T-cell (primary cell): ENCODE measurements at regions not wholly inside any gene's neighbourhood (a gene's known extent, or its start where the extent isn't known, plus 50 kb on each side); places are given as distances from the start of the nearest gene placed in this dataset.

Source experiments
- ATAC-seq, 4 experiments: fragments of 200-7000 bp in 3 of 4; fragments of 150-1000 bp in 1 of 4; cut with Tn5 transposase; replicated peaks in 1 of 4; 1 replicate in 3 of 4; 2 replicates in 1 of 4; pipeline ENCODE4 v1.10.0; 2021; ENCODE audit warnings: moderate library complexity in 3 of 4, mild to moderate bottlenecking in 2 of 4, moderate number of reproducible peaks in 1 of 4
- CTCF ChIA-PET, 2 donors: fragments of 300-600 bp; sonication (Branson Sonifier 250); formaldehyde crosslinking; loops; one replicate each; lab custom pipeline; 2022; ENCODE audit warnings: antibody characterized with exemption in 2 of 2; lab: Charles Lee
- POLR2A ChIA-PET, 2 donors: fragments of 300-600 bp; sonication (Branson Sonifier 250); formaldehyde crosslinking; loops; one replicate each; lab custom pipeline; 2022; ENCODE audit warnings: antibody characterized with exemption in 2 of 2; lab: Charles Lee
- DNase-seq, 35 experiments: peaks; one replicate each; pipeline versions ENCODE4 v3.0.0 to v3.0.0-alpha.2; 2013 to 2023
- H3K27ac ChIP-seq: one replicate; pipeline ENCODE4 v1.5.1; 2013; ENCODE audit warnings: low read length
- H3K27me3 ChIP-seq, 2 experiments: replicated peaks in 1 of 2; 1 replicate in 1 of 2; 2 replicates in 1 of 2; pipeline versions ENCODE4 v1.6.1 to v1.7.0; 2013; ENCODE audit warnings: low read length in 1 of 2, mixed read lengths in 1 of 2; ENCODE audit not compliant: control insufficient read depth in 2 of 2, insufficient read depth in 2 of 2; ENCODE audit errors: extremely low read depth in 1 of 2
- H3K36me3 ChIP-seq, 2 donors: 1 replicate in 1 of 2; 2 replicates in 1 of 2; pipeline versions ENCODE4 v1.6.1 to v1.7.0; 2013; ENCODE audit warnings: low read length in 1 of 2; ENCODE audit not compliant: control insufficient read depth in 2 of 2, insufficient read depth in 1 of 2; ENCODE audit errors: extremely low read depth in 1 of 2
- H3K4me1 ChIP-seq, 2 experiments: 1 replicate in 1 of 2; 2 replicates in 1 of 2; pipeline versions ENCODE4 v1.6.1 to v1.7.0; 2013; ENCODE audit warnings: low read length in 2 of 2, mixed read lengths in 1 of 2; ENCODE audit not compliant: insufficient read depth in 2 of 2, control insufficient read depth in 1 of 2; ENCODE audit errors: extremely low read depth in 1 of 2
- H3K4me3 ChIP-seq, 2 donors: 1 replicate in 1 of 2; 2 replicates in 1 of 2; pipeline versions ENCODE4 v1.5.1 to v1.7.0; 2013; ENCODE audit warnings: mild to moderate bottlenecking in 2 of 2, low read length in 1 of 2, moderate library complexity in 1 of 2; ENCODE audit not compliant: control insufficient read depth in 1 of 2; ENCODE audit errors: extremely low read depth in 1 of 2
- H3K9me3 ChIP-seq: 2 replicates; pipeline ENCODE4 v1.7.0; 2013
- H3K27ac Mint-ChIP-seq, 2 donors: one replicate each; pipeline ENCODE4 v1.8.0; 2020 to 2021; ENCODE audit warnings: mild to moderate bottlenecking in 2 of 2, mixed read lengths in 2 of 2
- H3K27me3 Mint-ChIP-seq, 2 donors: one replicate each; pipeline ENCODE4 v1.8.0; 2021 to 2022; ENCODE audit warnings: mixed read lengths in 2 of 2
- H3K36me3 Mint-ChIP-seq: one replicate; pipeline ENCODE4 v1.8.0; 2021; ENCODE audit warnings: mixed read lengths
- H3K4me1 Mint-ChIP-seq, 3 donors: one replicate each; pipeline ENCODE4 v1.8.0; 2020 to 2022; ENCODE audit warnings: mixed read lengths in 3 of 3, mild to moderate bottlenecking in 1 of 3
- H3K4me3 Mint-ChIP-seq, 3 donors: one replicate each; pipeline ENCODE4 v1.8.0; 2020 to 2022; ENCODE audit warnings: mild to moderate bottlenecking in 3 of 3, mixed read lengths in 3 of 3, moderate library complexity in 3 of 3
- H3K9me3 Mint-ChIP-seq, 3 donors: one replicate each; pipeline ENCODE4 v1.8.0; 2020 to 2022; ENCODE audit warnings: mixed read lengths in 3 of 3
- WGBS: methylation state at CpG from one replicate; pipeline ENCODE4 v1.1.5; 2013; ENCODE audit warnings: missing lambda C conversion rate; ENCODE audit not compliant: insufficient coverage; 5-methylcytosine and 5-hydroxymethylcytosine counted together

GRCh38 chr3:43817064-43817463 is 126.3 kb downstream of the ABHD5 start:
- no peak overlapping the region for H3K27ac Mint-ChIP-seq
- Histone ChIP-seq H3K27ac (no peak overlapping the region), H3K9me3 (no peaks in the 10 kb centered on the region), H3K4me1 (no peaks in the 10 kb centered on the region), H3K27me3 (peaks cover 0 to 4% of the 10 kb centered on the region in 2 experiments), H3K36me3 (no peaks in the 10 kb centered on the region), H3K4me3 (no peak overlapping the region)
- ATAC-seq (no peak), DNase-seq (no peak)
- peaks cover 0 to 8% of the 10 kb centered on the region in 2 donors for H3K27me3 Mint-ChIP-seq
- no peaks in the 10 kb centered on the region for H3K36me3 Mint-ChIP-seq
- ChIA-PET POLR2A (no interaction called here), CTCF (no interaction called here)
- no peaks in the 10 kb centered on the region for H3K9me3 Mint-ChIP-seq
- H3K4me1 Mint-ChIP-seq = no peaks in the 10 kb centered on the region
- WGBS = 93% methylated on average over 2 of the region's 2 CpGs
- H3K4me3 Mint-ChIP-seq = no peak overlapping the region

- DNase-seq (no peak), ATAC-seq (no peak)
- POLR2A ChIA-PET = no interaction called here
- Histone ChIP-seq H3K27me3 (peaks cover 0 to 4% of the 10 kb centered on the region in 2 experiments), H3K36me3 (no peaks in the 10 kb centered on the region), H3K4me3 (no peak overlapping the region), H3K9me3 (no peaks in the 10 kb centered on the region), H3K27ac (no peak overlapping the region), H3K4me1 (no peaks in the 10 kb centered on the region)
- CTCF ChIA-PET = no interaction called here
- Mint-ChIP-seq H3K27me3 (peaks cover 0 to 8% of the 10 kb centered on the region in 2 donors), H3K4me1 (no peaks in the 10 kb centered on the region), H3K27ac (no peak overlapping the region), H3K4me3 (no peak overlapping the region), H3K36me3 (no peaks in the 10 kb centered on the region), H3K9me3 (no peaks in the 10 kb centered on the region)
- WGBS = 75% methylated on average over 1 of the region's 2 CpGs
These were observed 127.1 kb downstream of the ABHD5 start for GRCh38 chr3:43817825-43818224.

GRCh38 chr3:43818229-43818628 is 127.5 kb downstream of the ABHD5 start:
- H3K4me3 Mint-ChIP-seq = no peak overlapping the region

GRCh38 chr3:43838009-43838758 is 147.4 kb downstream of the ABHD5 start:
- Mint-ChIP-seq H3K4me1 (no peaks in the 10 kb centered on the region), H3K36me3 (no peaks in the 10 kb centered on the region), H3K4me3 (no peak overlapping the region), H3K9me3 (peaks cover 0 to 12% (median 9%) of the 10 kb centered on the region in 3 donors), H3K27me3 (peaks cover 22 to 27% of the 10 kb centered on the region in 2 donors), H3K27ac (no peak overlapping the region)
- no peaks in the 10 kb centered on the region for H3K4me1 ChIP-seq
- no peaks in the 10 kb centered on the region for H3K9me3 ChIP-seq
- H3K27ac ChIP-seq = no peak overlapping the region
- CTCF ChIA-PET = no interaction called here
- DNase-seq (no peak), ATAC-seq (no peak)
- POLR2A ChIA-PET = no interaction called here
- no peak overlapping the region for H3K4me3 ChIP-seq
- WGBS = no CpG with 5 or more reads among the region's 2 CpGs
- H3K36me3 ChIP-seq = no peaks in the 10 kb centered on the region
- peaks cover 0 to 10% of the 10 kb centered on the region in 2 experiments for H3K27me3 ChIP-seq

More at GRCh38 chr3:43818229-43818628, 127.5 kb downstream of the ABHD5 start:
- ATAC-seq = no peak
- ChIA-PET CTCF (no interaction called here), POLR2A (no interaction called here)
- H3K27me3 Mint-ChIP-seq = peaks cover 0 to 8% of the 10 kb centered on the region in 2 donors
- H3K36me3 Mint-ChIP-seq = no peaks in the 10 kb centered on the region
- H3K4me3 ChIP-seq = no peak overlapping the region
- H3K4me1 ChIP-seq = no peaks in the 10 kb centered on the region
- H3K9me3 Mint-ChIP-seq = no peaks in the 10 kb centered on the region
- H3K27me3 ChIP-seq = peaks cover 0 to 6% of the 10 kb centered on the region in 2 experiments
- H3K27ac Mint-ChIP-seq = no peak overlapping the region
- no peaks in the 10 kb centered on the region for H3K36me3 ChIP-seq
- H3K4me1 Mint-ChIP-seq = no peaks in the 10 kb centered on the region
- no peaks in the 10 kb centered on the region for H3K9me3 ChIP-seq
- DNase-seq = no peak
- no peak overlapping the region for H3K27ac ChIP-seq

- Histone ChIP-seq H3K27me3 (peaks cover 0 to 17% of the 10 kb centered on the region in 2 experiments), H3K27ac (no peak overlapping the region), H3K4me1 (no peaks in the 10 kb centered on the region), H3K4me3 (no peak overlapping the region), H3K36me3 (no peaks in the 10 kb centered on the region), H3K9me3 (no peaks in the 10 kb centered on the region)
- no peaks in the 10 kb centered on the region for H3K4me1 Mint-ChIP-seq
- H3K9me3 Mint-ChIP-seq = peaks cover 0 to 12% (median 9%) of the 10 kb centered on the region in 3 donors
- H3K4me3 Mint-ChIP-seq = no peak overlapping the region
- WGBS = no CpG with 5 or more reads among the region's 1 CpG
- H3K27ac Mint-ChIP-seq = no peak overlapping the region
- peaks cover 26 to 28% of the 10 kb centered on the region in 2 donors for H3K27me3 Mint-ChIP-seq
- CTCF ChIA-PET = no interaction called here
- no peak for ATAC-seq
- POLR2A ChIA-PET = no interaction called here
- no peaks in the 10 kb centered on the region for H3K36me3 Mint-ChIP-seq
- DNase-seq = no peak
These were observed 148.1 kb downstream of the ABHD5 start for GRCh38 chr3:43838877-43839276.

- peaks cover 27 to 38% of the 10 kb centered on the region in 2 donors for H3K27me3 Mint-ChIP-seq
- no peaks in the 10 kb centered on the region for H3K4me1 Mint-ChIP-seq
- POLR2A ChIA-PET = no interaction called here
- H3K36me3 ChIP-seq = no peaks in the 10 kb centered on the region
- no peaks in the 10 kb centered on the region for H3K36me3 Mint-ChIP-seq
- no peak overlapping the region for H3K27ac Mint-ChIP-seq
- DNase-seq (no peak), ATAC-seq (no peak)
- H3K27ac ChIP-seq = no peak overlapping the region
- no peaks in the 10 kb centered on the region for H3K4me1 ChIP-seq
- peaks cover 17 to 37% (median 19%) of the 10 kb centered on the region in 3 donors for H3K9me3 Mint-ChIP-seq
- no peak overlapping the region for H3K4me3 ChIP-seq
- 86% methylated on average over 1 of the region's 4 CpGs for WGBS
- CTCF ChIA-PET = no interaction called here
- peaks cover 0 to 11% of the 10 kb centered on the region in 2 experiments for H3K27me3 ChIP-seq
- H3K9me3 ChIP-seq = no peaks in the 10 kb centered on the region
- no peak overlapping the region for H3K4me3 Mint-ChIP-seq
These were observed 152.6 kb downstream of the ABHD5 start for GRCh38 chr3:43843386-43843785.
